ENCODE measurements at regions not wholly inside any gene's neighbourhood (a gene's known extent, or its start where the extent isn't known, plus 50 kb on each side); places are given as distances from the start of the nearest gene placed in this dataset.
"Not testable (repeated sequence)": the region's sequence is repeated elsewhere in the genome, so short reads cannot be mapped to it uniquely, and the experiment has no call there.

DNA sequence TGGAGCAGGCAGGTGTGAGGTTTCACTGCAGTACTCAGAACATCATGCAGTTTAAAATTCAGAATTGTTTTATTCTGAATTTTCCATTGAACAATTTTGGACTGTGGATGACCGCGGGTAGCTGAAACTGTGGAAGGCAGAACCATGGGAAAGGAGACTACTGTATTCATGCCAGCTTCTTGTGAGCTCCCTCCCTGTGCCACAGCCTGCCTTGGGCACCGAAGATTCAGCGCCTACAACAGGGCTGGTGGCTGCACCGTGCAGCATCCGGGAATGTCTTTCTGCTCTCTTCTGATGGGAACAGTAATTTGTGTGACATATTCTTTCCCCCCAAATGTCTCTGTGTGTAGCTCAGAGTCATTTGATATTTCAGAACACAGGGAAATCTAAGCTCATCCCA lies 118.5 kb upstream of the NKX1-1 start:
- no peak for DNase-seq (ENCODE audit: low read depth)

DNA sequence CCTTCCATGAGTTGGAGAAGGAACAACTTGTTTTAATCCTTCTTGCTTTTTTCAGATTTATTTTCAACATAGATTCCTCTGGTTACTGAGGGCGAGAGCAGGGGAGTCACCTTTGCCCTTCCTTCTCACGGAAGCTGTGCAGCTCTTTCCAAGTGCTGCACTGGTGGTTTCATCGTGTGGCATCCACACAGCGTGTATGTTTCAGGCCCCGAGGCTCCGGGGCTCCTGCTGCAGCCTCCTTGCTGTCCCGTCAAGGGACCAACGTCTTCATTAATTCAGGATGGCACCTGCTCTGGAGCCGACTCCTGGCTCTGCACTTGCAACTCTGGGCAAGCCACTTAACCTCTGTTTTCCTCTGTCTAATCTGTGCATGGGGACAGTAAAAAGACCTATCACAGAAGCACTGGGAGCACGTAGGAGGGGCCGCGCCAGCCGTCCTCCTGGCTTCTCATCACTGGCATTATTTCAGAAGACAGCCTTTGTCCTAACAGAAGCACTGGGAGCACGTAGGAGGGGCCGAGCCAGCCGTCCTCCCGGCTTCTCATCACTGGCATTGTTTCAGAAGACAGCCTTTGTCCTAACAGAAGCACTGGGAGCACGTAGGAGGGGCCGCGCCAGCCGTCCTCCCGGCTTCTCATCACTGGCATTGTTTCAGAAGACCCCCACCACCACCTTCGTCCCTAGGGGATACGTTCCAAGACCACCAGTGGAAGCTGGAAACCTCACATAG lies 117.8 kb upstream of the NKX1-1 start:
- no peak for DNase-seq (ENCODE audit: low read depth)

DNA sequence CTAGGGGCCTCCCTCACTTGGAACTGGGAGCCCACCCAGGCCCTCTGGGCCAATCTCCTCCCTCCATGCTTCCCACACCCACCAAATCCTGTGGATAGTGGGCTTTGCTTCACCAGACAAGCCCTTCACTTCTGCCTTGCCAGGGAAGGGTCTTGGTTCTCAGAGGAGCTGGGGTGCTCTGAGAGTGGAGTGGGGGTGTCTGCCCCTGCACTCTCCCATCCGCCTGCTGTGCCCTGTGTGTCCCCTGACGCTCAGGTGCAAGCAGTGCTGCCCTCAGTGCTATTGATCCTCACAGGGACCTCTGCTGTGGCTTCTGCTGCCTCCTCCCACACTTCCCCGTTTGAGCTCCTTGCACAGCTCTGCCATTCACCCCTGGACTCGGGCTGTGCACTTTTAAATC lies 117.3 kb upstream of the NKX1-1 start:
- no peak for DNase-seq (ENCODE audit: low read depth)

DNA sequence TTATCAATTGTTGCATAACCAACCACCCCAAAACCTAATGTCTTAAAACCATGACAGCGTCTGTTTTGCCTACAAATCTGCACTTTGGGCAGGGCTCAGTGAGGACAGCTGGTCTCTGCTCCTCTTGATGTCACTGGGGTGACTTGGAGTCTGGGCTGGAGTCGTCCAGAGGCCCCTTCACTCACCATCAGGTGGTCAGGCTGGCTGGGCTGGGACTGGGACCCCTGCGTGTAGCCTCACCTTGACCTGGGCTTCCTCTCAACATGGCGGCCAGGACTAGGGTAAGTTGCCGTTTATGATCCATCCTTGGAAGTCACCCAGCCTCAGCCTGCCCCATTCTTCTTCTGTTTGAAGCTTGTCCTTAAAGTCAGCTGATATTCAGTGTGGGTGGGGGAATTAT lies 116.8 kb upstream of the NKX1-1 start:
- DNase-seq (ENCODE audit: low read depth): no peak

DNA sequence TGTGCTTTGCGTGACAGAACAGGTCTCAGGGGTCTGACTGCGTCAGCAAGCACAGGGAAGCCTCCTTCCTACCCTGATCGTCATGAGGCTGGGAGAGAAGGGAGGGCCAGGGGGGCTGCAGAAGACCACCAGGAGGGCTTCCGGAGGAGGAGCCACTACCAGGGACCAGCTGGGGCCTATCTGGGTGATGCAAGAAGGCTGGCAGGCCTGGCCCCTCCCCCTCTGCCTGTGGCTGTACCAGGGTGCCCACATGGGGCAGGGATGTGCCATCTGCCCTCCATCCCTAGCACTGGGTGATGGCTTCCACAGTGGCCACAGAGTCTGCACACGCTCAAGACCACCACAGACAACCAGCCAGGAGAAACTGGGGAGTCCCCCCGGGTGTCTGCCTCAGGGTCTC lies 116.4 kb upstream of the NKX1-1 start:
- no peak for DNase-seq (ENCODE audit: low read depth)

DNA sequence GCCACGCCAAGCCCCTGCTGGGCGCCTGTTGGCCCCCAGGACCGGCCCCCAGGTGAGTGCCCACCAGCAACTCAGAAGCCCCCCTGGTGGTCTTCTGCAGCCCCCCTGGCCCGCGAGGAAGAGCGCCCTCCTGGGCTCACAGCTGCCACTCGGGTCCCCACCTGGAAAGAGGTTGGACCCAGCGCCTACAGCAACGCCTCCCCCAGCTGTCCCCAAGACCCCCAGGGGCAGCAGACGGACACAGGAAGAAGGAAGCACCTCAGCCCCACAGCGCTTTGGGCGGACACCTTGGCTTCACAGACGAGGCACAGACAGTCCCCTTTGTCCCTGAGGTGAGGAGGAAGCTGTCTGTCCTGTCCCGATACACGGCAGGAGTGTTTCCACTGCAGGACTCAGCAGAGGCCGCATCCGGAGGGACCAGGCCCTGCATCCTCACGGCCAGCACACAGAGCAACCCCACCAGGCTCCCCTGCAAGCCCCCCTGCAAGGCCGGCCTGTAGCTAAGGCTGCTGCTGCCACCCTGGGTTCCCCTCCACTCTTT lies 115.6 kb upstream of the NKX1-1 start:
- no peak for DNase-seq (ENCODE audit: low read depth)

DNA sequence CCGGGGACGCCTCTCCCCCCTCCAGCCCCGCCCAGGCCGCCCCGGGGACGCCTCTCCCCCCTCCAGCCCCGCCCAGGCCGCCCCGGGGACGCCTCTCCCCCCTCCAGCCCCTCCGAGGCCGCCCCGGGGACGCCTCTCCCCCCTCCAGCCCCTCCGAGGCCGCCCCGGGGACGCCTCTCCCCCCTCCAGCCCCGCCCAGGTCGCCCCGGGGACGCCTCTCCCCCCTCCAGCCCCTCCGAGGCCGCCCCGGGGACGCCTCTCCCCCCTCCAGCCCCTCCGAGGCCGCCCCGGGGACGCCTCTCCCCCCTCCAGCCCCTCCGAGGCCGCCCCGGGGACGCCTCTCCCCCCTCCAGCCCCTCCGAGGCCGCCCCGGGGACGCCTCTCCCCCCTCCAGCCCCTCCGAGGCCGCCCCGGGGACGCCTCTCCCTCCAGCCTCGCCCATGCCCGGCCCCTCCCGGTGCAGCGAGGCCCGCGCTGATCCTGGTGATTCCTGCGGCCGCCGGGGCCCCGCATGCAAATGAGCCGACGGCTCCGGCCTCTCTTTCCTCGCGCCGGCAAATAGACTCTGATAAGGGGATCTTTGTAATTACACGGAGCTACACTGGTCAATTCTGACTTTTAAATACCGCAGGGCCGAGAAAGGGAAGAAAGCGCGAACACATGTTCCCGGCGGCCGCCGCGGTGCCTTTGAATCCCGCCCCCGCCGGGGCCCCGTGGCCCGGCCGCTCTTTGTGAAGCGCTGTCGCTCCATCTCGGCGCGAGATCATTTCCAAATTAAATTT lies 114.7 kb upstream of the NKX1-1 start:
- not testable (repeated sequence) for DNase-seq (ENCODE audit: low read depth)

DNA sequence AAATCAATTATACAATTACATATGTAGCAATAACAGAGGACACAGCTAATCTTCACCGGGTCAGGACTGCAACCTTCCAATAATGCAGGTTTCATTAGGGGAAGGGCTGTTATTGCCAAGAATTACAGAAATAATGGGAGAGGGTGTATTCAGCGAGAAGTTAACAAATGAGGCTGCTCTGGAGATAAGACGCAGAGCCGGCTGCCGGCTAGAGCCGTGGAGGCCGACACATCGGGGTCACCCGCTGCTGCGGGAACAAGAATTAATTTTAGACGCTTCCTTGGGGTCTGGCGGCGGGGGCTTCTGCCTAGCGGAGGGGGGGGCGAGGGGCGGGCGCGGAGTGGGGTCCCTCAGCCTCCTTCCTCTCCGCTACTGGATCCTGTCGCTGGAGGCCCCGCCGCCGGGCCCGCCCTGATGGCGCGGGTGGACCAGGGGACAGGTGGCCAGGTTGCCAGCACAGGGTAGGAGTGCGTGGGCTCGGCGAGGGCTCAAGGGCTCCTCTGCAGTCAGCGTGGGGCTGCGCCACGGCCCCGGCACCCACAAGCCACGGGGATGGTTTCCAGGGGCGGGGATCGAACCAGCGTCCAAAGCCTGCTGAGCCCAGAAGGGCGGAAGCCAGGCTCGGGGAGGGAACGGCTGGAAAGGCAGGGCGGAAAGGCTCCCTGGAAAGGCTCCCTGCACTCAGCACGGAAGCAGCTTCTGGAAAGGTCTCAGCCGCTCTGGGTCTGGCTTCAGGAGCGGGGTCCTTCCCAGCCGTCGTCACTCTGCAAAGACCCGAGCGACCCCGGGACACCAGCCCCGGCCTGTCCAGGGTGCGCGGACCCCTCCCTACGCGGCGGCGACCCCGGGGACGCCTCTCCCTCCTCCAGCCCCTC lies 113.8 kb upstream of the NKX1-1 start:
- no peak for DNase-seq (ENCODE audit: low read depth)

DNA sequence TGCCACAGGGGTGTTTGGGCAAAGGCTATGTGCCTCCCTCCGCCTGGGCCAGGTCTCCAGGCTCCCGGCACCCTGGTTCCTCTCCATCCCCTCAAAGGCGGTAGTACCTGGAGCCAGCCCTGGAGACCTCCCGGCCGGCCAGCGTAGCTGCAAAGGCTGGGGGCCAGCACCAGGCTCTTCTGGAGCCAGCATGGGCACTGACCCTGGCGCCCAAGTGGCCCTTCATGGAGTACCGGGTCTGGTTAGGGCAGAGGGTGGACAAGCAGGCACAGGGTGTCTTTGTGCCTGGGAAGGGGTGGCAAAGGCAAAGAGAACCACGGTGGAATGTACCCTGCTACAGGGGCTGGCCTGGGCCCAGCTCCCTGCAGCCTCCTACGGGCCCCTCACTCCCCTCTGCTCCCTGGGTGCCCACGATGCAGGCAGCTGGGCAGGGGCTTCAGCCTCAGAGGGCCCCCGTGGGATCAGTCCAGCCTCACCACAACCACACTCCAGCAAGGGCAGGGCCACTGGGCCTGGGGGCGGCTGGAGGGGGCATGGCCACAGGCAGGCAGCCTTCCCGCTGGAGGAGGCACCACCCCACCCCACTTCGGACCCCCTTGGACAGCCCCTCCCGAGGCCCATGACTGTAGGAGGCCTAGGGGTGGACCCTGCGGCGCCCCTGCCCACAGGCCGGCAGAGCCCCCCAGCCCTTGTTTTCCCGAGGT lies 112.9 kb upstream of the NKX1-1 start:
- no peak for DNase-seq (ENCODE audit: low read depth)

DNA sequence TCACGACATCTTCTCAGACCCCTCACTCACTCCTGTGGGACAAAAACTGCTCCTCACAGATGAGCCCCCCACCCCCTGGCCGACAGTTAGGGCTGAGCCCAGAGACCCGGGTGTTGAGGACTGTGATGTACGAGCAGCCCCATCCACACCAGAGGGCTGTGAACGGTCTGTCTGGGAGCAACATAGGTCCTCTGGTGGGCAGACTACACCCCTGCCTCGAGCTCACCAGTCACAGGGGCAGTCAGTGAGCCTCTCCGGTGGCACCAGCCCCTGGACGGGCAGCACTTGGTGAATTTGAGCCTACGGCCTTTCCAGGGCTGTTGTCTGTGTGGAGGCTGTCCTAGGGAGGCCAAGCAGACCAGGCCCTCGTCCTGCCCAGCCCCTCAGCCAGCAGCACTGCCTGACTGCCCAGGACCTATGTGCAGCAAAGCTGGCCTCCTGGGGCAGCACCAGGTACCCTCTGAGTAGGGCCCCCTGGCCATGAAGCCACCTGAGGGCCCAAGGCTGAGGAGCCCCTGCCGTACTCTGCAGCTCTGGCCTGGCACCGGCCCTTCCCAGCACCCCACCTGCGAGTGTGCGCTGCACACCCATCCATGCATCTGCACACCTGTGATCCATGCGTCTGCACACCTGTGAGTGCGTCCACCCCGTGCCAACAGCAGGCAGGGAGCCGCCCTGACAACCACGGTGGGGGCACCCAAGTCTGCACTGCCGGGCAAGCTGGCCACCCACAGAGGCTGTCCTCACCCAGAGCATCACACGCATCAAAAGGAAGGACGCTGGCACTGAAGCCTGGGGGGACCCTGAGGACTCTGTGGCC lies 111.6 kb upstream of the NKX1-1 start:
- no peak for DNase-seq (ENCODE audit: low read depth)

DNA sequence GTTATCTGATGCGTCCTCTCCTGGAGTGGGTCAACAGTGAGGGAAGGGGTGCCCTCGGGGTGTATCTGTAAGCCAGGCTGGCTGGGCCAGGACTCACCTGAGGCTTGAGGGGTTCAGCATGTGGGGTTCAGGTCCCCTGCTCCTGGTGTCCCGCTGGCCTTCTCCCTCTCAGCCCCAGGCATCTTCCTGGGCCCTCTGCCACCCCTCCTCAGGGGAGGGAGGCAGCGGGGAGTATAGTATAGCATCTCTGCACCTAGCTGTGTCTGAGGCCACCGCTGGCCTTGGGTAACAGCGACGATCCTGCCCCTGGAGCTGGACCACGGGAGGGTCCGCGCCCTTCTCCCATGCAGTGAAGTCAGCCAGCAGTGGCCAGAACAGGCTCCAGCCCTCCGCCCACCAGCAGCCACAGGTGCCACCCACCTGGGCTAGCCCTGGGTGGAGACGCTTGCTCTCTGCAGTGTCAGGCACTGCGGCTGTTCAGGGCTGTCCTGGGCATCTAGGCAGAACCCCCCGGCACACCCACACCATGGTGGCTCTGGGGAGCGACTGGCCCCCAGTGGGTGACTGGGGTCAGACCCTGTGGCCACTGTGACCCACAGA lies 110.7 kb upstream of the NKX1-1 start:
- DNase-seq (ENCODE audit: low read depth): no peak

DNA sequence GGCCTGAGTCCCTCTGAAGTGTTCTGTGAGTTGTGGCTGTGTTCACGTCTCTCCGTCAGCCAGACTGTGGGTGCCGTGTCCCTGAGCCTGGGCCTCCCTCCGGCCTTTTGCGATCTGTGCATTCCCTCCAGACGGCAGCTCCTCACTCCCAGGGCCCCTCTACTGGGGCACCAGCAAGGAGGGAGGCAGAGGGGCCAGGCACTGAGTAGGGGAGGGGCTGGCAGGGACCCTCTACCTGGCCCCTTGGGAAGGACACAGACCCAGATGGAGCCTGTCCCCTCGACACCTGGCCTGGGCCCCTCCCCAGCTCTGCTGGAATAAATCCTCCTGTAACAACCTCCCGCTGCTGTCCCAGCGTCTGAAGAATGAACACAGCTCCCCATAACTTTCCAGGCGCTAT lies 110.0 kb upstream of the NKX1-1 start:
- no peak for DNase-seq (ENCODE audit: low read depth)

DNA sequence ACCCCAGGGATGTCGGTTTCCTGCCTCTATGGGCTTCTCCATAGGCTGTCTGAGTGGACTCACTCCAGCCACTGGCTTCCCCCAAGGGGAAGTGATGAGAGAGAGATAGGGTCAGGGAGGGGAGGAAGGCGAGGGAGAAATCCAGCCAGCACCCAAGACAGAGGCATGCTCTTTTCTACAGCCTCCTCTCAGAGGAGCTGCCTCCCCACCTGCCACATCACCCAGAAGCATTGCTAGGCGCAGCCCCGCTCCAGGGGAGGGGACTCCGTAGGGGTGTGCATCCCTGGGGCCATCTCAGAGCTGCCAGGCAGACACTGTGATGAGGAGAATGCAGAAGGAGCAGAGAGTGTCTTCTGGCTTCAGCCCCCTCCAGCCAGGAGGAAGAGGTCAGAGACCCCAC lies 109.5 kb upstream of the NKX1-1 start:
- DNase-seq (ENCODE audit: low read depth): no peak

DNA sequence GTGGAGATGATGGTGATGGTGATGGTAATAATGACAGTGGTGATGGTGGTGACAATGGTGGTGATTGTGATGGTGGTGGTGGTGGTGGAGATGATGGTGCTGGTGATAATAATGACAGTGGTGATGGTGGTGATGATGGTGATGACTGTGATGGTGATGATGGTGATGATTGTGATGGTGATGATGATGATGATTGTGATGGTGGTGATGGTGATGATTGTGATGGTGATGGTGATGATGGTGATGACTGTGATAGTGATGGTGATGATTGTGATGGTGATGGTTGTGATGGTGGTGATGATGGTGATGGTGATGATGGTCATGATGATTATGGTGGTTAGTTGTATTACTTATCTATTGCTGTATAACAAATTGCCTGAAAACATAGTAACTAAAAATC lies 108.9 kb upstream of the NKX1-1 start:
- no peak for DNase-seq (ENCODE audit: low read depth)

DNA sequence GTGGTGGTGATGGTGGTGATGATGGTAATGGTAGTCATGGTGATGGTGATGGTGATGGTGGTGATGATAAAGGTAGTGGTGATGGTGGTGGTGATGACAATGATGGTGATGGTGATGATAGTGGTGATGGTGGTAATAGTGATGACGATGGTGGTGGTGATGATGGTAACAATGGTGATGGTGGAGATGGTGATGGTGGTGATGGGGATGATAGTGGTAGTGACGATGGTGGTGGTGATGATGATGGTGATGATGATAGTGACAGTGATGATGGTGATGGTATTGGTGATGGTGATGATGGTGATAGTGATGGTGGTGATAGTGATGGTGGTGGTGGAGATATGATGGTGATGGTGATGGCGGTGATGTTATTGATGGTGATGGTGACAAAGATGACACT lies 108.4 kb upstream of the NKX1-1 start:
- DNase-seq (ENCODE audit: low read depth): no peak

DNA sequence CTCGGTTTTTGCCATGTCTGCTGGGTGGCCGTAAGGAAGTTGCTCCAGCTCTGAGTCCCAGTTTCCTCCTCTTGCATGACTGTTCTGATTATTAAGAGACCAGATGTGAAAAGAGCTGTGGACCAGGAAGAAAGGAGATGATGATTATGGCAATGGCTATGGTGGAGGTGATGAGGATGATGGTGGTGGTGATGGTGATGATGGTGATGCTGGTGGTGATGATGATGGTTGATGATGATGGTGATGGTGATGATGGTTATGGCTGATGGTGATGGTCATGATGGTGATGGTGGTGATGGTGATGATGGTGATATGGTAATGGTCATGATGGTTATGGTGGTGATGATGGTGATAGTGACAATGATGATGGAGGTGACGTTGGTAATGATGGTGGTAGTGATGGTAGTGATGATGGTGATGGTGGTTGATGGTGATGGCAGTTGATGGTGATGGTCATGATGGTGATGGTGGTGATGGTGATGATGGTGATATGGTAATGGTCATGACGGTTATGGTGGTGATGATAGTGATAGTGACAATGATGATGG lies 107.8 kb upstream of the NKX1-1 start:
- no peak for DNase-seq (ENCODE audit: low read depth)

DNA sequence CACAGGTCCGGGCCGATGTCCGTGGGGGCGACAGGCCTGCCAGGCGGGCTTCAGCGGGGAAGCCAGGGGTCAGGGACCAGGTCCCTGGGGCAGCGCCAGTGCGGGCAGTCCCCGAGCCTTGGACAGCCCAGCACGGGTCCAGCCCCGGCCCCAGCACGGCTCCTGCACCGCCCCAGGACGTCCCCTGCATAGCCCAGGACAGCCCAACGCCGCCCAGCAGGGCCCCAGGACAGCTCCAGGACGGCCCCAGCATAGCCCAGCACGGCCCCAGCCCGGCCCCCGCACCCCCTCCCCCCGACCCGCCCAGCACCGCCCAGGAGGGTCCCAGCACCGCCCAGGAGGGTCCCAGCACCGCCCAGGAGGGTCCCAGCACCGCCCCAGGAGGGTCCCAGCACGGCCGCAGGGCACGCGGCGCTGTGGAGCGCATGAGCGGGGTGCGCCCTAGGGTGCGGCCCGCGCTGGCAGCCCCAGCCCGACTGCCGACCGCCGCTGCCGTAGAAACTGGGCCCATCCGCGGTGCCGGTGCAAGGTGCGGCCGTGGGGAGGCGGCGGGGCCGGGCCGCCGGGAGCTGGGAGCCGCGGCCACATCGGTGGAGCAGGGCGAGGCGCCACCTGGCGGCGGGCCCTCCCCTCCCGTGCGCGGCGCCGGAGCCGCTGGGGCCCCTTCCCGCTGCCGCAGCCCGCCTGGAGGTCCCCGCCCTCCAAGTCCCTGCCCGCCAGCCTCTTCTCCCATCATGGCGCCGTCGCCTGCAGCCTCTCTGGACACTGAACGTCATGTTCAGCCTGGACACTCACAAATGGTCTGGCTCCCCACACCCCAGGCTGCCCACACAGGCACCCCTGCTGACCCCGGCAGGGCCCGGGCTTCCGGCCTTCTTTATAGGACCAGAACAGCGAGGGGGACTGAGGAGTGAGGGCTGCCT lies 106.8 kb upstream of the NKX1-1 start:
- no peak for DNase-seq (ENCODE audit: low read depth)

DNA sequence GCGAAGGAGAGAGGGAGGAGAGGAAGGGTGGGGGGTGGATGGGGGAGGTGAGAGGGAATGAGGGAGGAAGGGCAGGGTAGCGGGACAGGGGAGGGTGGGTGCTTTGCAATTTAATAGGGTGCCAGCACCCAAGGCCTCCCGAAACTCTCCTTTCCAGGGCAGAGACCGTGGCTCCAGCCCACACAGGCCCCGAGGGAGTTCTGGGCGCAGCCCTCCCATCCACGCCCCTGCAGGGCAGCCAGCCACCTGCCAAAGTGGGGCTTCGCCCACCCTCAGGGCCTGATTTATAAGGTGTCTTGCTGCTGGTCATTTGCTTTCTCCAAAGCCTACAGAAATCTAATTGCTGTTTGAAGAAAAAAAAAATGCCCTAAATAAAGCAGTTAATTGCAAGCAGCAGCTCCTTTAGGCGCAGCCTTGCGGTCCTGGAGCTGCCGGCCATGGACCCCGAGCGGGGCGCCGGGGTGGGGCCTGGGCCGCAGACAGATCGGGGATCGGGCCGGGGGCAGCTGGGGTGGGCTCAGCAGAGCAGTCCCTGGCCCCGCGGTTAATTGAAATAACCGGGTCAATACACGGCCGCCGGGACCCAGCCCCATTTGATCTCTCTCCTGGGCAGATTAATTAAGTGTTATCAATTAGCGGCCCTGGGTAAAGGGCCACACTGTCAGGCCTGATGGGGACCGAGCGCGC lies 106.0 kb upstream of the NKX1-1 start:
- DNase-seq (ENCODE audit: low read depth): no peak
